NCI-H1436 treated with DMSO at 0.1 percent for 48 hours (cell line): ENCODE measurements at regions not wholly inside any gene's neighbourhood (a gene's known extent, or its start where the extent isn't known, plus 50 kb on each side); places are given as distances from the start of the nearest gene placed in this dataset.
A peak's percentile ranks its signal among the peaks of the same experiment; 100 is the strongest.
"Not testable (repeated sequence)": the region's sequence is repeated elsewhere in the genome, so short reads cannot be mapped to it uniquely, and the experiment has no call there.

ENCODE experiments used
- DNase-seq: peaks from one replicate; lab custom pipeline; 2025; lab: John Stamatoyannopoulos, UW

GRCh38 chr2:139410147-139410832 is 630.1 kb upstream of the NXPH2 start:
- DNase-seq, result not testable (repeated sequence)

GRCh38 chr2:139409212-139409611 is 629.0 kb upstream of the NXPH2 start:
- no peak for DNase-seq

- no peak for DNase-seq
Measured at GRCh38 chr2:139403948-139404347, 623.8 kb upstream of the NXPH2 start.

- no peak for DNase-seq
Measured at GRCh38 chr2:139394801-139395200, 614.6 kb upstream of the NXPH2 start.

GRCh38 chr2:139389391-139389790 is 609.2 kb upstream of the NXPH2 start:
- DNase-seq, result no peak

- no peak for DNase-seq
Measured at GRCh38 chr2:139386401-139386800, 606.2 kb upstream of the NXPH2 start.

- no peak for DNase-seq
Measured at GRCh38 chr2:139383532-139383931, 603.3 kb upstream of the NXPH2 start.

- no peak for DNase-seq
Measured at GRCh38 chr2:139380051-139380450, 599.9 kb upstream of the NXPH2 start.

GRCh38 chr2:139378373-139378772 is 598.2 kb upstream of the NXPH2 start:
- no peak for DNase-seq

GRCh38 chr2:139374296-139374850 is 594.2 kb upstream of the NXPH2 start:
- no peak for DNase-seq

GRCh38 chr2:139369423-139370409 is 589.5 kb upstream of the NXPH2 start:
- no peak for DNase-seq

GRCh38 chr2:139367416-139367815 is 587.2 kb upstream of the NXPH2 start:
- DNase-seq, result no peak

- DNase-seq, result peak; percentile 89
Measured at GRCh38 chr2:139366681-139367080, 586.5 kb upstream of the NXPH2 start.

- DNase-seq, result peak; percentile 71
Measured at GRCh38 chr2:139365189-139365588, 585.0 kb upstream of the NXPH2 start.

GRCh38 chr2:139360654-139361053 is 580.5 kb upstream of the NXPH2 start:
- DNase-seq, result no peak

GRCh38 chr2:139359818-139360217 is 579.6 kb upstream of the NXPH2 start:
- DNase-seq, result no peak

GRCh38 chr2:139357972-139358371 is 577.8 kb upstream of the NXPH2 start:
- DNase-seq, result peak; percentile 42

- no peak for DNase-seq
Measured at GRCh38 chr2:139354518-139354917, 574.3 kb upstream of the NXPH2 start.

- no peak for DNase-seq
Measured at GRCh38 chr2:139353874-139354273, 573.7 kb upstream of the NXPH2 start.

- DNase-seq, result no peak
Measured at GRCh38 chr2:139317259-139317658, 537.1 kb upstream of the NXPH2 start.

- no peak for DNase-seq
Measured at GRCh38 chr2:139314059-139314458, 533.9 kb upstream of the NXPH2 start.

GRCh38 chr2:139296672-139297209 is 516.6 kb upstream of the NXPH2 start:
- DNase-seq, result no peak
